GM23248 (cell line): ENCODE measurements at regions not wholly inside any gene's neighbourhood (a gene's known extent, or its start where the extent isn't known, plus 50 kb on each side); places are given as distances from the start of the nearest gene placed in this dataset.

Experiments
- DNase-seq: peaks from one replicate; pipeline ENCODE4 v3.0.0-alpha.2; 2015
- H2AFZ ChIP-seq: fragments of 200-600 bp; sonication (generic); 2 replicates; pipeline ENCODE4 v1.6.1; 2016; ENCODE audit warnings: antibody characterized with exemption
- H3F3A ChIP-seq: fragments of 200-600 bp; sonication (generic); 2 replicates; pipeline ENCODE4 v1.6.1; 2016; ENCODE audit warnings: mild to moderate bottlenecking, antibody characterized with exemption, mixed run types; ENCODE audit not compliant: insufficient read depth
- H3K27ac ChIP-seq: fragments of 200-600 bp; sonication (generic); 2 replicates; pipeline ENCODE4 v1.5.1; 2016; ENCODE audit warnings: mild to moderate bottlenecking
- H3K27me3 ChIP-seq: fragments of 200-600 bp; sonication (generic); replicated peaks from 2 replicates; pipeline ENCODE4 v1.6.1; 2016; ENCODE audit warnings: mild to moderate bottlenecking; ENCODE audit not compliant: insufficient read depth
- H3K36me3 ChIP-seq: fragments of 200-600 bp; sonication (generic); 2 replicates; pipeline ENCODE4 v1.6.1; 2016; ENCODE audit warnings: low read depth, mild to moderate bottlenecking
- H3K4me1 ChIP-seq: fragments of 200-600 bp; sonication (generic); 2 replicates; pipeline ENCODE4 v1.6.1; 2016; ENCODE audit warnings: mild to moderate bottlenecking; ENCODE audit not compliant: insufficient read depth
- H3K4me2 ChIP-seq: fragments of 200-600 bp; sonication (generic); one replicate; pipeline ENCODE4 v1.6.1; 2016; ENCODE audit warnings: mild to moderate bottlenecking; ENCODE audit not compliant: unreplicated experiment
- H3K4me3 ChIP-seq: fragments of 200-600 bp; sonication (generic); 2 replicates; pipeline ENCODE4 v1.5.1; 2016; ENCODE audit warnings: mild to moderate bottlenecking
- H3K79me2 ChIP-seq: fragments of 200-600 bp; sonication (generic); 2 replicates; pipeline ENCODE4 v1.6.1; 2016; ENCODE audit warnings: mild to moderate bottlenecking; ENCODE audit not compliant: insufficient read depth
- H3K9ac ChIP-seq: fragments of 200-600 bp; sonication (generic); 2 replicates; pipeline ENCODE4 v1.6.1; 2016; ENCODE audit warnings: mild to moderate bottlenecking
- H3K9me2 ChIP-seq: fragments of 200-600 bp; sonication (generic); 2 replicates; pipeline ENCODE4 v1.6.1; 2016; ENCODE audit warnings: mixed run types, mild to moderate bottlenecking, moderate library complexity; ENCODE audit not compliant: insufficient read depth
- H3K9me3 ChIP-seq: fragments of 200-600 bp; sonication (generic); one replicate; pipeline ENCODE4 v1.6.1; 2017; ENCODE audit warnings: low read depth
- H4K20me1 ChIP-seq: fragments of 200-600 bp; sonication (generic); 2 replicates; pipeline ENCODE4 v1.6.0; 2016; ENCODE audit not compliant: insufficient read depth
- EZH2 ChIP-seq: fragments of 200-600 bp; sonication (generic); IDR thresholded peaks from 2 replicates; pipeline ENCODE4 v1.6.1; 2018; ENCODE audit warnings: antibody characterized with exemption, mild to moderate bottlenecking; ENCODE audit not compliant: insufficient read depth, poor library complexity, severe bottlenecking
- EZH2phosphoT487 ChIP-seq: fragments of 200-600 bp; sonication (generic); IDR thresholded peaks from 2 replicates; pipeline ENCODE4 v1.6.1; 2018; ENCODE audit warnings: antibody characterized with exemption, moderate library complexity, mild to moderate bottlenecking, low read depth; ENCODE audit not compliant: insufficient read depth
- WGBS, 2 experiments: methylation state at CpG; one replicate each; pipeline ENCODE4 v1.1.6; 2015 to 2017; ENCODE audit warnings: low lambda C conversion rate in 2 of 2, low coverage in 1 of 2; ENCODE audit errors: missing lambda C conversion rate in 2 of 2; 5-methylcytosine and 5-hydroxymethylcytosine counted together
- in situ Hi-C: fragments of 300-500 bp; cut with MboI; formaldehyde crosslinking; loops from 2 replicates; pipeline ENCODE4 v1.15.0; 2020

DNA sequence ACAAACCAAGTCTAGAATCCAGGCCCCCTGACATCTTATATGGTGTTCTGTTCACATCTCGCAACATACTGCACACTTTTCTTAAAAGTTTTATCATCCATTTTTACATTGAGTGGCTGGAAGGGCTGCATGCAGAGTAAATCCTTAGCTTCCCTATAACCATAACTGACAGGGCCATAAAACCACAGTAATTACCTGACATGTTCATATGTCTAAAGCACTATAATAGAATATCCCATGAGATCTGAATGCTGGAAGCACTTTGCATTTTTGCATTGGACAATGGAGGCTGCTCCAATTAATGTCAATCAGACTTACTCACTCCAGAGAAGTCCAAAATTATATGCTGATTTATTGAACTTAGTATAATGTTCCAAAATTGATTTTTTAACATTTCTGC lies 86.6 kb upstream of the HES1 start:
- H3K4me1 ChIP-seq, result no peaks in the 10 kb centered on the region
- TF ChIP-seq EZH2phosphoT487, result no peak
- no peak for TF ChIP-seq EZH2
- no peaks in the 10 kb centered on the region for H3F3A ChIP-seq
- H3K9me3 ChIP-seq, result no peaks in the 10 kb centered on the region
- no peaks in the 10 kb centered on the region for H3K9me2 ChIP-seq
- WGBS, 2 experiments, result 95% methylated on average over 1 of the region's 1 CpG
- in situ Hi-C loops, result no loop called here
- no peaks in the 10 kb centered on the region for H3K27me3 ChIP-seq
- no peaks in the 10 kb centered on the region for H3K36me3 ChIP-seq
- no peak overlapping the region for H3K27ac ChIP-seq
- H3K4me2 ChIP-seq, result no peak overlapping the region
- no peaks in the 10 kb centered on the region for H4K20me1 ChIP-seq
- no peaks in the 10 kb centered on the region for H3K79me2 ChIP-seq
- H3K4me3 ChIP-seq, result no peak overlapping the region
- H2AFZ ChIP-seq, result no peak overlapping the region
- H3K9ac ChIP-seq, result no peak overlapping the region
- no peak for DNase-seq

DNA sequence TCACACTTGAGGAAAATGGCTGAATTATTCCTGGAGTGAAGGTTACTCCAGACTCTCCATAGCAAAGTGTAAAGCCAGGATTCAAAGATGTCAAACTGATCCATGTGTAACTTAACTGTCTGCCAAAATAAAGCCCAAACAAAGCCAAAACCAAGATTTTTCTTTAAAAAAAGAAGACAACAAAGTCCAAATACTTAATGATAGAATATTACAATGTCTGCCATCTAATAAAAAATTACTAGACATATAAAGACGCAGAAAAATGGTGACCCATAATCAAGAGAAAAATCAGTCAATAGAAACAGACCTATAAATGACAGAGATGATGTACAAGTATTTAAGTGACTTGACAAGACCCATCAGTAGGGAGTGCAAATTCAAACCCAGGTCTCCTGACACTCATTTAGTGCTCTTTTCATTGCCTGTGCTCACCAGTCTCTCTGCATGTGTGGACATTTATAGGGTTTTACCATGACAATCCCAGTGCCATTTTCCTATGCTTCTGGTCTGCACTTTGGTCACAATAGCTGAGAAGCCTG lies 85.1 kb upstream of the HES1 start:
- Histone ChIP-seq H3K27me3 (no peaks in the 10 kb centered on the region), H3K9me3 (no peaks in the 10 kb centered on the region), H4K20me1 (no peaks in the 10 kb centered on the region), H3K9me2 (no peaks in the 10 kb centered on the region), H3K4me1 (no peaks in the 10 kb centered on the region), H3K4me2 (no peak overlapping the region), H3K79me2 (no peaks in the 10 kb centered on the region), H3F3A (no peaks in the 10 kb centered on the region), H2AFZ (no peak overlapping the region), H3K9ac (no peak overlapping the region), H3K4me3 (no peak overlapping the region), H3K36me3 (no peaks in the 10 kb centered on the region), H3K27ac (no peak overlapping the region)
- in situ Hi-C loops, result no loop called here
- DNase-seq, result no peak
- TF ChIP-seq EZH2phosphoT487 (no peak), EZH2 (no peak)
- 68 to 82% methylated on average over 1 of the region's 1 CpG for WGBS, 2 experiments

DNA sequence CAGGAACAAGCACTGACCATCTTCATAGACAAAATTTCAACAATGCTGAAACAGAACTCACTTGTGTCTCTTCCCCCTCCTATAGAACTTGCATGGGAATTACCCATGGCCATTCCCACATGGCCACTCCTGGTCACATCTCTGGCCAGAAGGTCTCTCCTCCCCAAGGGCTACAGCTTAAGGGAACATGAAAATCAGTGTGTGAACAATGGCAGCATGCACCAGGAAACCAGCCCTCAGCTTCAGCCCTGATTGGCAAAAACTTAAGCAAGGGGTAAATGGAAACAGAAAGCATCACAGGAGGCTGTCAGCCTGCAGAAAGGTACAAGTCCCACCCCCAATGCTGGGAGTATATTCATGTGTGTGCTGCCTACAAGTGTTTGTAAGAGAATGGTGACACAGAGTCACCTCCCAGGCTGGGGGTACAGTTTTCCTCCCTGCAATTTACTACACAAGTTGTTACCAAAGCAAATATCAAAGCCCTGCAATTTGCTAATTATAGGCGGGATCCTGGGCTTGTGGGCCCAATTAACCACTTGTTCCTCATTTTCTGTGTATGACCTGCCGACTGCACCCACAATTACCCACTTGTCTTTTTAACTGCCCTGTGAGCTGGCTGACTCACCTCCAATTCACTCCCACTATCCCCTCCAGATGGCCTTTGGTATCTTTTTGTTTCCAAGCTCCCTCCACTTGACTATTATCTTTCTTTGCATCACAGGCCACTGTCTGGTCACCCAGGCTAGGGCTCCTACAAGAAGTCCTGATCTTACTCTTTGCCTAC lies 84.4 kb upstream of the HES1 start:
- H3K27me3 ChIP-seq, result no peaks in the 10 kb centered on the region
- H3F3A ChIP-seq, result no peaks in the 10 kb centered on the region
- no peak overlapping the region for H2AFZ ChIP-seq
- no peaks in the 10 kb centered on the region for H3K9me3 ChIP-seq
- no peak overlapping the region for H3K9ac ChIP-seq
- H3K4me2 ChIP-seq, result no peak overlapping the region
- no peaks in the 10 kb centered on the region for H3K4me1 ChIP-seq
- no peak for TF ChIP-seq EZH2phosphoT487
- 70 to 85% methylated on average over 2 of the region's 2 CpGs for WGBS, 2 experiments
- H3K36me3 ChIP-seq, result no peaks in the 10 kb centered on the region
- in situ Hi-C loops, result no loop called here
- no peak for DNase-seq
- no peaks in the 10 kb centered on the region for H4K20me1 ChIP-seq
- H3K9me2 ChIP-seq, result no peaks in the 10 kb centered on the region
- no peak overlapping the region for H3K4me3 ChIP-seq
- no peak overlapping the region for H3K27ac ChIP-seq
- H3K79me2 ChIP-seq, result no peaks in the 10 kb centered on the region

DNA sequence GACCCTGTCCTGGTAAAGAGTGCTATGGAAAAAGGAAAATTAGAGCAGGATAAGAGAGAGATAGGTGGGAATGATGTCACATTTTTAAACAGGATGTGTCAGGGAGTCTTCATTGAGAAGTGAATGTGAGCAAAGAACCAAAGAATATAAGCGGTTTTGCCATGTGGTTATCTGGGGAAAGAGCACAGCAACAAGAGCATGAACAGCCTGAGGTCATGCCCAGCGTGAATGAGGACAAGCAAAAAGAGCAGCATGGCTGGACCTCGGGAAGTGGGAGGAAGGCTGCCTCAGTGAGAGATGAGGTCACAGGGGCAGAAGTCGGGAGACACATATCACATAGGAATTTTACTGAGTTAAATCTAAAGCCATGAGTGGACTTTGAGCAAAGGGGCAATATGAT lies 82.8 kb upstream of the HES1 start:
- no peaks in the 10 kb centered on the region for H3K9me3 ChIP-seq
- H4K20me1 ChIP-seq, result no peaks in the 10 kb centered on the region
- no peak overlapping the region for H3K4me2 ChIP-seq
- WGBS, 2 experiments, result 88 to 89% methylated on average over 4 of the region's 4 CpGs
- no peak for DNase-seq
- no peaks in the 10 kb centered on the region for H3K4me1 ChIP-seq
- no peak overlapping the region for H3K9ac ChIP-seq
- TF ChIP-seq EZH2 (no peak), EZH2phosphoT487 (no peak)
- H3K9me2 ChIP-seq, result no peaks in the 10 kb centered on the region
- no peaks in the 10 kb centered on the region for H3K36me3 ChIP-seq
- in situ Hi-C loops, result no loop called here
- H3K27ac ChIP-seq, result no peak overlapping the region
- H2AFZ ChIP-seq, result no peak overlapping the region
- H3F3A ChIP-seq, result no peaks in the 10 kb centered on the region
- H3K4me3 ChIP-seq, result no peak overlapping the region
- no peaks in the 10 kb centered on the region for H3K79me2 ChIP-seq
- no peaks in the 10 kb centered on the region for H3K27me3 ChIP-seq
